ENCODE measurements at regions not wholly inside any gene's neighbourhood (a gene's known extent, or its start where the extent isn't known, plus 50 kb on each side); places are given as distances from the start of the nearest gene placed in this dataset.

GRCh38 chr7:373818-374705 lies 84.1 kb downstream of the FOXL3 start (continued):
- TF ChIP-seq, protein P1, sequence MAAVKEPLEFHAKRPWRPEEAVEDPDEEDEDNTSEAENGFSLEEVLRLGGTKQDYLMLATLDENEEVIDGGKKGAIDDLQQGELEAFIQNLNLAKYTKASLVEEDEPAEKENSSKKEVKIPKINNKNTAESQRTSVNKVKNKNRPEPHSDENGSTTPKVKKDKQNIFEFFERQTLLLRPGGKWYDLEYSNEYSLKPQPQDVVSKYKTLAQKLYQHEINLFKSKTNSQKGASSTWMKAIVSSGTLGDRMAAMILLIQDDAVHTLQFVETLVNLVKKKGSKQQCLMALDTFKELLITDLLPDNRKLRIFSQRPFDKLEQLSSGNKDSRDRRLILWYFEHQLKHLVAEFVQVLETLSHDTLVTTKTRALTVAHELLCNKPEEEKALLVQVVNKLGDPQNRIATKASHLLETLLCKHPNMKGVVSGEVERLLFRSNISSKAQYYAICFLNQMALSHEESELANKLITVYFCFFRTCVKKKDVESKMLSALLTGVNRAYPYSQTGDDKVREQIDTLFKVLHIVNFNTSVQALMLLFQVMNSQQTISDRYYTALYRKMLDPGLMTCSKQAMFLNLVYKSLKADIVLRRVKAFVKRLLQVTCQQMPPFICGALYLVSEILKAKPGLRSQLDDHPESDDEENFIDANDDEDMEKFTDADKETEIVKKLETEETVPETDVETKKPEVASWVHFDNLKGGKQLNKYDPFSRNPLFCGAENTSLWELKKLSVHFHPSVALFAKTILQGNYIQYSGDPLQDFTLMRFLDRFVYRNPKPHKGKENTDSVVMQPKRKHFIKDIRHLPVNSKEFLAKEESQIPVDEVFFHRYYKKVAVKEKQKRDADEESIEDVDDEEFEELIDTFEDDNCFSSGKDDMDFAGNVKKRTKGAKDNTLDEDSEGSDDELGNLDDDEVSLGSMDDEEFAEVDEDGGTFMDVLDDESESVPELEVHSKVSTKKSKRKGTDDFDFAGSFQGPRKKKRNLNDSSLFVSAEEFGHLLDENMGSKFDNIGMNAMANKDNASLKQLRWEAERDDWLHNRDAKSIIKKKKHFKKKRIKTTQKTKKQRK (IDR thresholded peaks at IDR 0.05; ENCODE audit: low read depth, low read length), result no peak
- TF ChIP-seq ZNF274 (IDR thresholded peaks at IDR 0.05; ENCODE audit: insufficient read depth, insufficient read length) (no peak), GABPA (IDR thresholded peaks at IDR 0.05; ENCODE audit: low read depth) (no peak)

DNA sequence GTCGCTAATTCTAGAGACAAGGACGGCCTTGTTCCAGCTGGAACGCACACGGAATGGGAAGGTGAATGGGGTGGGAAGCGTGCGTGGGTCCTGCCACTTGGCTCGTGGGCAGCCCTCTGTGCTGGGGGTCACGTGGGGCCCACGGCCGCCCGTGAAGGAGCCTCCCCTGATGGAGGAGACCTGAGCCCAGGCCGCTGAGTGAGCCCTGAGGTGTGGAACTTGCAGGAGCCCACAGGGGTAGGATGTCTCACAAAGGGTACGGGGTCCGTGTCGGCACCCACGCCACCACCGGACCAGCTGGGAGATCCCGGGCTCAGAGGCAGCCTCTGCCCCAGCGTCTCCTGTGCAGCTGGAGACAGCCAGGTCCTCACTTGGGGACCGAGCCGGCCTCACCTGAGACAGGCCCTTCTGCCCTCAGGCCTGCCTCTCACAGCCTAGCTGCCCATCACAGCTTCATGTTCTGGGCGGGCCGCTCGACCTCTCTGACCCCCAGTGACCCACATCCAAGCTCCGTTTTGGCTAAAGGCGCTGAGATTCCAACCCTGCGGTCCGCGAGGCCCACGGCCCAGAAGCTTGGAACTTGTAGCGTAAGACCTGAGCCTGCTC lies 84.8 kb downstream of the FOXL3 start:
- no peak overlapping the region for H2AFZ ChIP-seq (ENCODE audit: control insufficient read depth, low read depth, low read length)
- RAD21 ChIA-PET (ENCODE audit: unreplicated experiment), result no interaction called here
- no peak overlapping the region for H3K9ac ChIP-seq (ENCODE audit: control insufficient read depth, insufficient read depth, low read length)
- no peaks in the 10 kb centered on the region for H3K4me1 ChIP-seq (ENCODE audit: control insufficient read depth, insufficient read depth, low read length)
- H3K27ac ChIP-seq (ENCODE audit: control insufficient read depth, insufficient read depth), result no peak overlapping the region
- 49% methylated on average over 31 of the region's 31 CpGs for WGBS (ENCODE audit: insufficient coverage, insufficient replicate concordance, low lambda C conversion rate, missing lambda C conversion rate)
- BruUV-seq (replicated peaks), result no TSS peak
- H3K9me3 ChIP-seq (replicated peaks; ENCODE audit: control insufficient read depth, insufficient read depth, low read length), result no peaks in the 10 kb centered on the region; the same call in 2 of the 3 replicates
- DNase-seq (ENCODE audit: low read depth, low spot score) (no peak), ATAC-seq (no peak), FAIRE-seq (no peak)
- no peak overlapping the region for H3K4me2 ChIP-seq (ENCODE audit: control insufficient read depth, insufficient read depth)
- POLR2A ChIA-PET, result no interaction called here
- CTCF ChIA-PET, result no interaction called here
- H3K36me3 ChIP-seq (ENCODE audit: control insufficient read depth in 2 of 2, insufficient read depth in 2 of 2, low read length in 1 of 2), result no peaks in the 10 kb centered on the region
- no peaks in the 10 kb centered on the region for H3K79me2 ChIP-seq (ENCODE audit: control insufficient read depth, insufficient read depth, low read length)
- in situ Hi-C loops (cut with MboI) (no loop called here), intact Hi-C loops (cut with micrococcal nuclease; ENCODE audit: unreplicated experiment) (no loop called here)
- no peaks in the 10 kb centered on the region for H3K27me3 ChIP-seq (replicated peaks in 1 of 2; ENCODE audit: control insufficient read depth in 2 of 2, insufficient read depth in 2 of 2, low read length in 1 of 2)
- SMC1A ChIA-PET (ENCODE audit: uncharacterized antibody, unreplicated experiment), result no interaction called here
- H4K20me1 ChIP-seq (ENCODE audit: control insufficient read depth, insufficient read depth), result no peaks in the 10 kb centered on the region
- no peak overlapping the region for H3K4me3 ChIP-seq
- TF ChIP-seq EED (IDR thresholded peaks at IDR 0.05; ENCODE audit: low read depth), result no peak
- no peak for TF ChIP-seq ASH2L (IDR thresholded peaks at IDR 0.05; ENCODE audit: borderline replicate concordance, low read depth)
- no peak for TF ChIP-seq MLLT1 (IDR thresholded peaks at IDR 0.05)
- TF ChIP-seq HDGF (IDR thresholded peaks at IDR 0.05), result no peak
- no peak for TF ChIP-seq HDAC6 (IDR thresholded peaks at IDR 0.05; ENCODE audit: unreplicated experiment)
- TF ChIP-seq USF1 (IDR thresholded peaks at IDR 0.05; ENCODE audit: borderline replicate concordance, extremely low read length, insufficient read depth, low read depth, low read length), result no peak
- TF ChIP-seq MYC (IDR thresholded peaks at IDR 0.05; ENCODE audit: insufficient read depth, insufficient read length, insufficient replicate concordance, low read length, severe bottlenecking), result no peak
- no peak for TF ChIP-seq DPF2 (IDR thresholded peaks at IDR 0.05)
- TF ChIP-seq, protein P1 (IDR thresholded peaks at IDR 0.05; ENCODE audit: low read depth, low read length), result no peak

All from GM12878 (cell line).